Tibial nerve (tissue), 4 donors: ENCODE measurements at regions not wholly inside any gene's neighbourhood (a gene's known extent, or its start where the extent isn't known, plus 50 kb on each side); places are given as distances from the start of the nearest gene placed in this dataset.
"Not testable (repeated sequence)": the region's sequence is repeated elsewhere in the genome, so short reads cannot be mapped to it uniquely, and the experiment has no call there.

Experiments
- DNase-seq, 2 donors: peaks; one replicate each; pipeline ENCODE4 v3.0.0-alpha.2; 2019; ENCODE audit warnings: low spot score in 2 of 2
- H3K27ac ChIP-seq, 4 donors: fragments of 200-600 bp; sonication (generic) in 3 of 4; one replicate each; pipeline ENCODE4 v1.5.1; 2017 to 2019; ENCODE audit warnings: mild to moderate bottlenecking in 1 of 4
- H3K27me3 ChIP-seq, 2 donors: fragments of 200-600 bp; sonication (generic) in 1 of 2; one replicate each; pipeline versions ENCODE4 v1.5.1 to v1.6.0; 2017 to 2019
- H3K36me3 ChIP-seq, 3 donors: fragments of 200-600 bp; sonication (generic); one replicate each; pipeline ENCODE4 v1.5.1; 2018 to 2019
- H3K4me1 ChIP-seq, 4 donors: fragments of 200-600 bp; sonication (generic) in 3 of 4; one replicate each; pipeline ENCODE4 v1.5.1; 2017 to 2019
- H3K4me3 ChIP-seq, 4 donors: fragments of 200-600 bp; sonication (generic) in 3 of 4; one replicate each; pipeline ENCODE4 v1.5.1; 2017 to 2019; ENCODE audit warnings: mild to moderate bottlenecking in 1 of 4, moderate library complexity in 1 of 4
- H3K9me3 ChIP-seq, 4 donors: fragments of 200-600 bp; sonication (generic) in 3 of 4; one replicate each; pipeline ENCODE4 v1.5.1; 2017 to 2019
- CTCF ChIP-seq, 5 experiments: fragments of 200-600 bp in 3 of 5; fragments of 450-650 bp in 2 of 5; sonication (generic) in 3 of 5; IDR thresholded peaks; one replicate each; pipeline ENCODE4 v1.5.1; 2016 to 2019; ENCODE audit warnings: antibody characterized with exemption in 5 of 5, mild to moderate bottlenecking in 3 of 5, moderate library complexity in 2 of 5
- EP300 ChIP-seq, 2 donors: sonication (generic); formaldehyde crosslinking; IDR thresholded peaks; one replicate each; pipeline ENCODE4 v1.6.1; 2017; ENCODE audit warnings: antibody characterized with exemption in 2 of 2, mild to moderate bottlenecking in 1 of 2
- WGBS, 2 donors: methylation state at CpG; one replicate each; pipeline ENCODE4 v1.1.5; 2018; 5-methylcytosine and 5-hydroxymethylcytosine counted together

GRCh38 chr5:100401149-100401548, 134.0 kb upstream of the FAM174A start:
- H3K36me3 ChIP-seq = no peaks in the 10 kb centered on the region
- no peak for DNase-seq
- TF ChIP-seq EP300 (IDR thresholded peaks at IDR 0.05) (no peak), CTCF (IDR thresholded peaks at IDR 0.05) (no peak)

GRCh38 chr5:100398815-100399214, 136.4 kb upstream of the FAM174A start:
- H3K4me1 ChIP-seq, H3K4me3 ChIP-seq, H3K27me3 ChIP-seq, H3K27ac ChIP-seq, H3K36me3 ChIP-seq, DNase-seq, H3K9me3 ChIP-seq: not testable (repeated sequence)
- WGBS, 2 donors = 40 to 45% methylated on average over 3 of the region's 3 CpGs

More at GRCh38 chr5:100401149-100401548, 134.0 kb upstream of the FAM174A start:
- no peak overlapping the region for H3K27ac ChIP-seq
- no peaks in the 10 kb centered on the region for H3K9me3 ChIP-seq
- H3K27me3 ChIP-seq = no peaks in the 10 kb centered on the region
- no peak overlapping the region for H3K4me3 ChIP-seq
- H3K4me1 ChIP-seq = no peaks in the 10 kb centered on the region

GRCh38 chr5:100379254-100379858, 155.8 kb upstream of the FAM174A start:
- DNase-seq, H3K36me3 ChIP-seq, H3K27me3 ChIP-seq, H3K9me3 ChIP-seq, H3K4me3 ChIP-seq, H3K27ac ChIP-seq, H3K4me1 ChIP-seq: not testable (repeated sequence)
- 90 to 95% methylated on average over 10 to 15 of the region's 19 CpGs for WGBS, 2 donors

GRCh38 chr5:100364757-100365478, 170.3 kb upstream of the FAM174A start:
- not testable (repeated sequence) for H3K27me3 ChIP-seq, DNase-seq, H3K27ac ChIP-seq, H3K36me3 ChIP-seq, H3K4me1 ChIP-seq, H3K9me3 ChIP-seq, H3K4me3 ChIP-seq
- 35 to 37% methylated on average over 5 of the region's 5 CpGs for WGBS, 2 donors

GRCh38 chr5:100364343-100364742, 170.8 kb upstream of the FAM174A start:
- not testable (repeated sequence) for DNase-seq, H3K36me3 ChIP-seq, H3K9me3 ChIP-seq, H3K27me3 ChIP-seq, H3K4me1 ChIP-seq, H3K27ac ChIP-seq, H3K4me3 ChIP-seq

GRCh38 chr5:100359998-100360397, 175.2 kb upstream of the FAM174A start:
- WGBS, 2 donors = 100% methylated on average over 1 of the region's 1 CpG; no CpG with 5 or more reads in 1 of the 2 donors
- not testable (repeated sequence) for DNase-seq, H3K4me1 ChIP-seq, H3K27me3 ChIP-seq, H3K36me3 ChIP-seq, H3K27ac ChIP-seq, H3K9me3 ChIP-seq, H3K4me3 ChIP-seq

GRCh38 chr5:100346269-100346668, 188.9 kb upstream of the FAM174A start:
- not testable (repeated sequence) for H3K4me3 ChIP-seq, H3K27ac ChIP-seq, H3K9me3 ChIP-seq, H3K4me1 ChIP-seq, H3K36me3 ChIP-seq, DNase-seq, H3K27me3 ChIP-seq
- WGBS, 2 donors = 34 to 46% methylated on average over 2 of the region's 2 CpGs

GRCh38 chr5:100341485-100341884, 193.7 kb upstream of the FAM174A start:
- not testable (repeated sequence) for DNase-seq, H3K27ac ChIP-seq, H3K27me3 ChIP-seq, H3K36me3 ChIP-seq, H3K9me3 ChIP-seq, H3K4me1 ChIP-seq, H3K4me3 ChIP-seq
- no CpG with 5 or more reads among the region's 3 CpGs for WGBS, 2 donors

GRCh38 chr5:100322483-100322882, 212.7 kb upstream of the FAM174A start:
- TF ChIP-seq CTCF (IDR thresholded peaks at IDR 0.05) = no peak
- no peak for TF ChIP-seq EP300 (IDR thresholded peaks at IDR 0.05)
- Histone ChIP-seq H3K9me3 (no peaks in the 10 kb centered on the region), H3K27me3 (no peaks in the 10 kb centered on the region), H3K4me3 (no peak overlapping the region), H3K27ac (no peak overlapping the region), H3K36me3 (no peaks in the 10 kb centered on the region), H3K4me1 (no peaks in the 10 kb centered on the region)
- no peak for DNase-seq
- WGBS, 2 donors = 84 to 85% methylated on average over 3 of the region's 3 CpGs
